OCI-LY7 (cell line): ENCODE measurements at regions not wholly inside any gene's neighbourhood (a gene's known extent, or its start where the extent isn't known, plus 50 kb on each side); places are given as distances from the start of the nearest gene placed in this dataset.

Experiments
- CTCF ChIP-seq: fragments of 200-600 bp; sonication (generic); conservative IDR thresholded peaks from 2 replicates; pipeline ENCODE4 v1.5.1; 2014; ENCODE audit warnings: mild to moderate bottlenecking, antibody characterized with exemption, low read length, moderate library complexity, mixed read lengths
- EZH2phosphoT487 ChIP-seq: fragments of 200-600 bp; sonication (generic); IDR thresholded peaks from 2 replicates; pipeline ENCODE4 v1.6.1; 2018; ENCODE audit warnings: low read depth, borderline replicate concordance, mild to moderate bottlenecking, mixed run types, antibody characterized with exemption, low read length, moderate library complexity, mixed read lengths

DNA sequence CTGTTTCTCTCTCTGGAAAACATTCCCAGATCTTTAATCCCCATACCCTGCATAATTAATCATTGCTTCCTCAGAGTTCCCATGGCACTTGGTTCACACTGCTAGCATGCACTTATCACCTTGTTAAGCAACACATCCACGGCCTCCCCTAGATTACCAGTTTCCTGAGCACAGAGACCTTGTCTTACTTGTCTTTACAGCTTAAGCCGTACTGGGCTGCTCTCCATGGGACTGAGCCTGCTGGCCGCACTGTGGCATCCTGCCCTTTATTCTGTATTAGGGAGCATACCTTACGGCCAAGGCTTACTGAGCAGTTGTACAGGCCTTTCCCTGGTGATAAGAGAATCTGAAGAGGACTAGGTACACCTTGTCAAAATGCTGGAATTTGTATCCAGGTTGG, 190.2 kb downstream of the REEP3 start:
- TF ChIP-seq CTCF = no peak
- no peak for TF ChIP-seq EZH2phosphoT487
